ENCODE measurements at regions not wholly inside any gene's neighbourhood (a gene's known extent, or its start where the extent isn't known, plus 50 kb on each side); places are given as distances from the start of the nearest gene placed in this dataset.

DNA sequence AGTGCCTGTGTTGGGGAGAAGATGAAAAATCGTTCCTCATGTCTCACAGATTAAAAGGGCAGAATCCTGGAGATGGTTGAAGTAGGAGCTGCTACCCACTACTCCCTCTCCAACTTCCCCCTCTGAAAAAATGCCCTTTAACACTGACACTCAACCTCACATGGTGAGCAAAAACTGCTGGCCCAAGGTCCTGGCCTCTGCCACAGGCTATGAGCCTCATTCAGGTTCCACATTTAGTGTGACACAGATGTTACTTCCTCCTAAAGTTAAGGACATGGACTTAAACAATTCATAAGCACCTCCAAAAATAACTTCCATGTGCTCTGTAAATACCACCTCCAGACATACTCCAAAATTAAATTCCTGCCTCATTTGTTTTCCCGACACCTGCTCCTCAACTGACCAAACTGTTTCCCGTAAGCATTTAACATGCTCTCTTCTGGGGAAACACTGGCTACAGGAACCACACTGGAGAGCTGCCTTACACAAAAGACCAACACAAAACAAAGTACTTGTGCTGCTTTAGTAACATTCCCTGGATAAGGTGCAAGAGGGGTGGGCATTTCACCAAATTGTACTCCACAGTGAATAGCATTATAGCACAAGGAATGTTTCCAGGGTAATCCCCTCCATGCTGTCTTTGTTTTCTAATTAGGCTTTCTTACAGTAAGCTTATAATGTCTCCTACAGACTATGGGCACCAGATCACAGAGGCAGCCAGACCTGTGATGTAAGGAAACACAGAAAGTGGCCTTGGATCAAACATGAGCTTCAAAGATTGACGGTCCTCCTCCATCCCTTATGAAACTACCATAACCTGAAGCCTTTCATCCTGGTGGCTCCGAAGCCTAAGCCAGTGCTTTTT, 57.0 kb downstream of the PHLDA1 start:
- DNase-seq = no peak

DNA sequence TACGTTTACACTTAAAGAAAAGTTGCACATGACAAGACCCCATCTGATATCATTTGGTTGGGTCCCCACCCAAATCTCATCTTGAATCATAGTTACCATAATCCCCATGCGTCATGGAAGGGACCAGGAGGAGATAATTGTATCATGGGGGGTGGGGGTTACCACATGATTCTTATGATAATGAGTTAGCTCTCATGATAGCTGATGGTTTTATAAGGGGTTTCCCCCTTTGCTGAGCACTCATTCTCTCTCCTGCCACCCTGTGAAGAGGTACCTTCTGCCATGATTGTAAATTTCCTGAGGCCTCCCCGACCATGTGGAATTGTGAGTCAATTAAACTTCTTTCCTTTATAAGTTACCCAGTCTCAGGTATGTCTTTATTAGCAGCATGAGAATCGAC, 60.3 kb downstream of the PHLDA1 start:
- DNase-seq = no peak

DNA sequence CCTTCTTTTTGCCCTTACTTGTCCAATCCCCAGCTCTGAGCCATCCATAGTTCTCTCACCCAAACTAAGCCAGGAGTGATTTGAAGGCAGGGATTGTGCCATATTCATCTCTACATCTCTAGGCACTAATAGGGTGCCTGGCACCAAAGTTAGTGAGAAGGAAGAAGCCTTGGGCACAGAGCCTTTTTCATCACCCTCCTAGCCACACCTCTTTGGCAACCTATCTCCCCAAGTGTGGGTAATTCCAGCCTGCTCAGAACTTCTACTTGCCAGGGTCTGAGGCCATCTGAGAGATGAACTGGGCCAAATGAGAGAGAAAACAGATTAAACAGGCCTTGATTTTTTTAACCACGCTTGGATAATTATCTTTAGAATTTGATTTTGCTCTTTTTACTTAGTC, 61.3 kb downstream of the PHLDA1 start:
- DNase-seq = no peak

DNA sequence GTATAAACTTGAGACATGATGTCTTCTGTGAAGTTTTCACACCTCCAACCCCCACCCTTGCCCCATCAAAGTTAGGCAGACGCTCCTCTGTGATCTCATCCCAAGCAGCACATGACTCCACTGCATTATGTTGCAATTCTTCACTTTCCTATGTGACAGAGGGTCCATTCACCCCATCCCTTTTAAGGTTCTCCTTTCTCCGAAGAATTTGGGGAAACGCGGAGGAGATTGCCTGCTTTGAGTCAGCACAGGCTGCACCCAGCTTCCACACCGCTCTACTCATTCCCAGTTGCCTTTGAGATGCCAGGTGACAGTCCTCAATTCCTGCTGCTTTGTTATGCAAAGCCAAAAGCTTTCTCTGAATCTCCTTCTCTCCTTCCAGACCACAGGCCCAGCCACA, 61.8 kb downstream of the PHLDA1 start:
- no peak for DNase-seq

DNA sequence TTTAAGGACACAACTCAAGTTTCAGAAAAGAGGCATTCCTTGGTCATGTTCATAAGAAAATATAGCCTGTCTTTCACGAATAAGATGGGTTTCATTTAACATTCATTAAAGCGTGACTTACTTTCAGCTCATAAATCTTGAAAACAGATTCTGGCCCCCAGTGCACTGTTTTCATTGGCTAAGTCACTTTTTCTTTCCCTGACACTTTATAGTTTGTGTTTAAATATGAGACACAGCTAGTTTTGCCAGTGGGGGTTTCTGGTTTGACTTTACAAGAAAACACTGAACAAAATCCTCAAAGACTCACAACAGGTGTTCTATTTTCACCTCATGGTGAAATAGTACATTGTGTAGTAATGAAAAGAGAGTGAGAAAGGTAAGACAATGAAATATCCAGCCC, 65.9 kb downstream of the PHLDA1 start:
- no peak for DNase-seq

DNA sequence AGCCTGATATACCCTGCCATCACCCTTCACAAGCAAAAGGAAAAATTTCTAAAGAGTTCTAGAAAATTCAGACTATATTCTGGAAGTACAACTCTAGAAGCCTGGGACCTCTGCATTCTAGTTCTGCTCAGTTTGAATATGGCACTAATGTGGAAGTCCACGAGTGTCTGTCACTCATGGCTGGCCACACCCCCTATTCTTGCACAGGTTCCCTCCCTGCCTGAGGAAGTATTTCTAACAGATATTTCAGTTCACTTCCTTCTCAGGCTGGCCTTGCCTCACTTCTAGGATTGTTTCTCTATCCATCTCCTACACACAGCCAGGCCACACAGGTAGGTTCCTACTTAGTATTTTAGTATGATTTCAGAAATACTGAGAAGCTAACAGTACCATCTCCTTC, 67.4 kb downstream of the PHLDA1 start:
- no peak for DNase-seq

DNA sequence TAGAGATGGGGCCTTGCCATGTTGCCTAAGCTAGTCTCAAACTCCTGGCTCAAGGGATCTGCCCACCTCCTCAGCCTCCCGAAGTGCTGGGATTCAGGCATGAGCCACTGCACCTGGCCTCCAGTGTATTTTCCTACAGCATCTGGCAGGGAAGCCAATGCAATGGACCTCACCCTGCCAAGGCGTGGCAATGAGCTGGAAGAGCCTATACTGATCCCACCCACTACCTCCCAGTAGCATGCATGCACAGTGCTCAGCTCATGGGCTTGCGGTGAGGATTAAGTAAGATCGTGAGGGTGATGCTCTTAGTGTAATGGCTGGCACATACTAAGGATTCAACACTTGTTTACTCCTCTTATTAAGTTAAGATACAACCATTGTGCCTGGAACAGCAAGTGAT, 69.7 kb downstream of the PHLDA1 start:
- DNase-seq = no peak

DNA sequence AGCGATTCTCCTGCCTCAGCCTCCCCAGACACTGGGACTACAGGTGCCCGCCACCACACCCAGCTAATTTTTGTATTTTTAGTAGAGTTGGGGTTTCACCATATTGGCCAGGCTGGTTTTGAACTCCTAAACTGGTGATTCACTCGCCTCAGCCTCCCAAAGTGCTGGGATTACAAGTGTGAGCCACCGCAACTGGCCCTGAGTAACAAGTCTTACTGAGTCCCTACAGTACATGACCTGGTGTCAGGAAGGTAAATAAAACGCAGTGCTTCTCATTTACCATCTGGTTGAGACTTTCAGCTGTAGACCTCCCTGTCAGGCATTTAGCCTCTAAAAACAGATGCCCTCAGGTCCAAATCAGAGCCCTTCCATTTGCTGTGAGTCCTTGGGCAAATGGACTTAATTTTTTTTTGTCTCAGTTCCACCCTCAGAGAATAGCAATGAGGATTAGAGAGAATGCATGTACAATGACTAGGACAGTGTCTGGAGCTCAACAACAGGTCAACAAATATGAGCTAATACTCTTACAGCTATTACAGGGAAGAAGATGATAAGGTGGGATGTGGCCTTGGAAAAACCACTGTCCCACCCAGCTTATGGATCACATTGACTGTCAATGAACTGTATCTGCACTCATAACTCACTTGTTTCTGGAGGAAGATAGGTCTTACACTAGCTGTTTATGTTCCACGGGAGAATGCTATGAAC, 70.5 kb downstream of the PHLDA1 start:
- DNase-seq = no peak

DNA sequence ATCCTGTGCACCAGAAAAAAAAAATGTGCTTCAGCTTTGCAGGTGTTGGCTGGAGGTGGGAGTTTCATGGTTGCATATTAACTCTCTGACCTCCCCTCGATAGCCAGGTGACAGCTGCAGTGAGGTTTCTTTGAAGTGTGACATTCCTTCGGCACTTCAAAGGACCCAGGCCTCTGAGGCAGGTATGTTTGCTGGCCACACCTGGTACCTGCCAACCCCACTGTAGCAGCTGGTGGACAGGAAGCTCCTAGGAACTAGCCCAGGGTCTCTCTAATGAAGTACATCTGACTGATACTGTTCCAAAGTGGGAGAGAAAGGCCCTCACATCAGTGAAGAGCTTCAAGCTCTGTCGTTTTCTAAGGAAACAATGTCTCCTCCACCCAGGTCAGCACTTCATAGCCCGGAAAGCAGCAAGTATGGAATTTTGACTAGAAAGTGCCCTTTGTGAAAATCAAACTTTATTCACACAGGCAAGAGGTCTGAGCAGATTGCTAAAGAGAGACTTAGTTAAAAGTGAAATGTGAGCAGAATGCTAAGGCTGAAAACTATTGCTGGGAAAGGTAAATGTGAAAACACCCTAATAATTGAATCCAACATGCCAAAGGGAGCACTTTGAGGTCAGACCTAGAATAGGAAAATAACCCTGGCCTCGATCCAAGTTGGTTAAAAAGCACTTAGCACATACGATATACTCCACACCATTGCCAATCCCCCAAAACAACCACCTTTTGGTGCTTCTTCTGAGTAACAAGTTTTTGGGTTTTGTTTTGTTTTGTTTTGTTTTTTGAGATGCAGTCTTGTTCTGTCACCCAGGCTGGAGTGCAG, 71.3 kb downstream of the PHLDA1 start:
- DNase-seq = no peak

DNA sequence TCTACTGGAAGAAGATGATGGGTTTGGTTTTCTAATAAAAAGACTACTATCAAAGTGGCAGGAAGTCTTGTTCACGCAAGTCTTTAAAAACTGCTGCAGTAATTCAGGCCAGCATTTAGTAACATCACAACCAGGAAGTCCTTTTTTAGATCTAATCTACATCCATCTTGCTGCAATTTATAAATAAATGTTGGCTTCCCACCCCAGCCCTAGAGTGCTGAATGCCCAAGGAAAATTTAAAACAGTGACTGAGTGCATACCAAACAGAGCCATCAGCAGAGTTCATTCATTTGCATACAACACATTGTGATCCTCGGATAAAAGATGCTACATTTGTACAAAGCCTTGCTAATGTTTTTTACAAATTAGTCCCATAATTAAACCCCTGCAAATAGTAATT, 72.1 kb downstream of the PHLDA1 start:
- DNase-seq = no peak

DNA sequence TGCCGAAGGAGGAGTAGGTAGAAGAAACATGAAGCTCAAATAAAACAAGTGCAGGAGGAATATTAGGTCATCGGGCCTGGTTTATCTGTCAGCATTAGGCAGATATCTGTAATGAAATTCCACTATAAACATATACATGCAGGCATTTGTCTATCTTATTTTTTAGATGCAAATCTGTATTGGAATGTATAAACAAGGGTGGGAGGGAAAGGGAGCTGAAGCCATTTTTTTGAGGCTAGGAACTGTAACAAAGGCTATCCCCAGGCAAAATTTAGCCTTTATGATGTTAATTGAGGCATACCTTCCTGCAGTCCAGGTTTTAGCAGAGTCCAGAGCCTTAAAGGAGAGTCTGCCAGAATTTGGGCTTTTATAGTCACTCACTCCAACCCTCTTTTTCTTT, 72.5 kb downstream of the PHLDA1 start:
- no peak for DNase-seq

DNA sequence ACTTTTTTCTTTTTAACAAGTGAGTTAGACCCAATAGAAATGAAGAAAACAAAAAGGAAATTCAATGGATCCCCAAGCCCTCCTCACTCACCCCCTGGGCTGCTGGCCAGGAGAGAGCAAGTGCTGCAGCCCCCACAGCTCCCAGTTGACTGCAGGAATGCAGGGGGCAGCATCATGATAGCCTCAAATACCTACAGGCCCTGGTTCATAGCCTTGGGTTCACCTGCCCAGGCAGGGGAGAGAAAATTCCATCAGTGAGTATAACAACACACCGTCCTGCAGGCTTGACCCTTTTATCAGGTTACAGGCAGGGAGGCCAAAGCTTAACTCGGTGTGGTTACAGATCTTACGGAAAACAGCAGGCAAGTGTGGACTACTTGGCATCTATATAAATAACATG, 76.3 kb downstream of the PHLDA1 start:
- no peak for DNase-seq

DNA sequence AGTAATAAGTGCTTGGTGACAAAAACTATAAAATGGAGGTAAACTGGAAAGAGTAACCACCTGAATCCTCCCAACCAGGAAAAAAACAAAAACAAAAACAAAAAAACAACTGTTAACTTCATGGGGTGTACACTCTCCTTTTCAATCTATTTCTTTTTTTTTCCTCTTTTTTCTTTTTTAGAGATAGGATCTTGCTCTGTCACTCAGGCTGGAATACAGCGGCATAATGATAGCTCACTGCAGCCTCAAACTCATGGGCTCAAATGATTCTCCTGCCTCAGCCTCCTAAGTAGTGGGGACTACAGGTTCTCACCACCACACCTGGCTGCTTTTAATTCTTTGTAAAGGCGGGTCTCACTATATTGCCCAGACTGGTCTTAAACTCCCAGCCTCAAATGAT, 76.8 kb downstream of the PHLDA1 start:
- no peak for DNase-seq

DNA sequence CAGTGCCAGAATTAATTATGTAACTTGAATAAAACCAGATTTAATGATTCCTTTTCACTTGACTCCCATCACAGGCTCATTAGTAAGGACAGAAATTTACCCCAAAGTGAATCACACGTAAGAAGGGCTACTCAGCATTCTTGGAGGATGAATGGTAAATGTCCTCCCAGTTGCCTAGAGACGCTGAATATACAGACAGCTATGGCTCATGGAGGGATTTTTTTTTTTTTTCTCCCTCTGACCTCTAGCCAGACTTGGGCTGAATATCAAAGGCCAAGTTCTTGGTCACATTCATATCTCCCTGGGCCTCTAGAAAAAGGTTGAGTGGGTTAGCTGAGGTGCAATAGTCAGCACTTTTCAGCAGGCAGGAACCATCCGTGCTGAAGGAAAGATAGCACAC, 77.5 kb downstream of the PHLDA1 start:
- DNase-seq = peak; percentile 96

DNA sequence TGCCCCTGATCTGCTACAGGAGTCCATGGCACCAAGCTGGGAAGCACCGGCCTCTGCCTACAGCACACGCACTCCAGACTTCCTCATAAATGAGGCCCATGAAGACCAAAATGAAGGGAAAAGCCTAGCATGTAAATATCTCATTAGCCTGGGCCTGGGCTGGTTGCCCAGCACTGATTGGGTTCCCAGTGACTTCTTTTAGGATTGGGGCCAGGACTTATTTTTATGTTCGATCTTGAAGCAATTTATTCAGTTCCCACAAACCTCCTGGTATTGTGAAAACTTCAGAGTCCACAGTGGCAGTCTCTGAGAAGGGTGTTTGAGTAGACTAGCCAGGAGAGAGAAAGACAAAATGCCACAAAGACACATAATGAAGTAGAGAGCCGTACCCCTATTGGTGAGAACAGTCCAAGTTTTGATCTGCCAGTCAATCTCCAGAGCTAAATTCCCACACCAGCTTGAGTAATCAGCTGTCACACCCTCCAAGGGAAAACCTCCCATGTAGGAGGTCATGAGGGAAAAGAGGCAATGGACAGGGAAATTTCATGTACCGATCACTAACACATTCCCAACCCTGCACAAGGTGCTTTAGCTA, 78.2 kb downstream of the PHLDA1 start:
- peak; percentile 83 for DNase-seq

DNA sequence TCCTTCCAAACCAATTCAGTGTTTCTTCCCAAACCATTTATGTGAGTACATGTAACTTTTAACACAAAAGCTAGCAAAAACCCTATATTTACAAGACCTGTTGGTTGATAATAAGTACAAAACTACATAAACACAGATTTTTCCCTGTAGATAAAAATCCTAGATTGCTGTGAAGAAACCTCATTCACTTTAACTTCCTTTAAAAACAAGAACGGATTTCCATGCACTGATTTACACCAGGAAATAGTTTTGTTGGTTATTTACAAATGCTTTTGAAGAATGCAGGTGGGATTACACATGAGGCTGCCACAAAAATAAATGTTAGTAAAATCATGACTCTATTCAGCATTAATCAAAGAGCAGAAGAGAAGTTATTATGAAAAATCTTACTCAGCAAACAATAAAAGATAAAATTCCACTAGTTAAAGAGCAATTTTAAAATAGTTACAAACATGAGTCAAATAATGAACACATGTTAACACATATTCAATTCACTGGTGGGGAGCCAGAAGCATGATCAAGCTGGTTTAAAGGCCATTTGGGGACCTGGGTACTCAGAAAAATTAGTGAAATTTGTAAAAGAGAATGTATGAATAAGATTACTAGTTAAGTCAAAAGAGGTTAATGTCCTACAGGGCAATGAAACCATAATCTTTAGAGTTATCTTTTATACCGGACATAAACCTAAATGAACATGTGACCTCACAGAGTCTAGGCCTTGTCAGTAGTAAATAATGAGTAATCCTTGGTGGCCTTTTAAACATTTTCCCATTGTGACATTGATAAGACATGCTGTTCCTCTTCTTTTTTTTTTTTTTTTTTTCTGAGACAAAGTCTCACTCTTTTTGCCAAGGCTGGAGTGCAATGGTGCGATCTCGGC, 79.9 kb downstream of the PHLDA1 start:
- no peak for DNase-seq

DNA sequence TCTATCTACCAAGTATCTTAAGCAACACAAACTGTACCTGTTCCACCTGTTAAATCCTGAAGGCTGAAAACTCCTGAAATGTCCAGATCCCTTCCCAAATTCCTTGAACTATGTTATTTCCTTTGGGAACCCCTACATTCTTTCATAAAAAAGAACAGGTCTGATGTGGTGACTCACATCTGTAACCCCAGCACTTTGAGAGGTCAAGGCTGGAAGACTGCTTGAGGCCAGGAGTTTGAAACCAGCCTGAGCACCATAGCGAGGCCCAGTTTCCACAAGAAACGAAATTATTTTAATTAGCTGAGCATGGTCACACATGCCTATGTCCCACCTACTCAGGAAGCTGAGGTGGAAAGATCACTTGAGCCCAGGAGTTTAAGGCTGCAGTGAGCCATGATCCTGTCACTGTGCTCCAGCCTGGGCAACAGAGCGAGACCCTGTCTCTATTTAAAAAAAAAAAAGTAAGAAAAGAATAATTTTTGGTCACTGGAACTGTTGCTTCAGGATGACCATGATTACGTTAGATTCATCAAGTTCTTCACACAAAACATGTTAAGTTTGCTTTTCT, 84.3 kb downstream of the PHLDA1 start:
- no peak for DNase-seq

DNA sequence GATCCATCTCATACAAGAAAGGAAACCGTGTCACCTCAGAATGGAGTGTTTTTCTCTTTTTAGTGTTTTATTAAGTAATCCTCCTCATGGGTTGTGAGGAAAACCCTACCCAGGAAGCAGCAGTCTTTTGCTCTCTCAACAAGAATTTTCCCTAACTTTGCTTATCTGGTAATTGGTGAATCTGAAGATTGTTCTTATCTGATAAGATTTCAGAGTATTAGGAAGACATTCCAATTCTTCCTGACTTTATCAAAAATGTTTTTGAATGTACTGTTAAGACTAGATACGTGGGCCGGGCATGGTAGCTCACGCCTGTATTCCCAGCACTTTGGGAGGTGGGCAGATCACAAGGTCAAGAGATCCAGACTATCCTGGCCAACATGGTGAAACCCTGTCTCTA, 86.0 kb downstream of the PHLDA1 start:
- no peak for DNase-seq

DNA sequence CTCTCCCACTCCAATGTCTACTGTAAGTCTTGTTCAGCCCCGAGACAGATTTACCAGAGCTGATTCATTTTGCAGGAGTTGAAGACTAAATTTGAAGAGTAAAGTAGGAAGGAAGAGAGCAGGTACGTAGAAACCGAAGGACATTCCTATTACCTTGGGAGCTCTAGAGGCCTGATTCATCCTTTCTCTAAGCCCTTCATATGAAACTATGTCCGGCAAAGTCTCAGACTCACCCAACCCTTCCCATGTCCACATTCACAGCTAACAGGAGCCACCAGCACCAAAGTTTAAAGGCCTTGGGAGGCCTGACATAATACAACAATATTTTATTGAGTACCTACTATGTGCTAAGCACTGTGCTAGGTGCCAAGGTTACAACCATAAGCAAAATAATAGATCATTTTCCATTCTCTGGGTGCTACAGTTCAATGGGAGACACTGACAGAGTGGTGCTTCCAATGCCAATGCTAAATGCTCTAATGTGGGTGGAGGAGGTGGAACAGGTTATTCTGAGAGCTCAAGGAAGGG, 86.6 kb downstream of the PHLDA1 start:
- no peak for DNase-seq

DNA sequence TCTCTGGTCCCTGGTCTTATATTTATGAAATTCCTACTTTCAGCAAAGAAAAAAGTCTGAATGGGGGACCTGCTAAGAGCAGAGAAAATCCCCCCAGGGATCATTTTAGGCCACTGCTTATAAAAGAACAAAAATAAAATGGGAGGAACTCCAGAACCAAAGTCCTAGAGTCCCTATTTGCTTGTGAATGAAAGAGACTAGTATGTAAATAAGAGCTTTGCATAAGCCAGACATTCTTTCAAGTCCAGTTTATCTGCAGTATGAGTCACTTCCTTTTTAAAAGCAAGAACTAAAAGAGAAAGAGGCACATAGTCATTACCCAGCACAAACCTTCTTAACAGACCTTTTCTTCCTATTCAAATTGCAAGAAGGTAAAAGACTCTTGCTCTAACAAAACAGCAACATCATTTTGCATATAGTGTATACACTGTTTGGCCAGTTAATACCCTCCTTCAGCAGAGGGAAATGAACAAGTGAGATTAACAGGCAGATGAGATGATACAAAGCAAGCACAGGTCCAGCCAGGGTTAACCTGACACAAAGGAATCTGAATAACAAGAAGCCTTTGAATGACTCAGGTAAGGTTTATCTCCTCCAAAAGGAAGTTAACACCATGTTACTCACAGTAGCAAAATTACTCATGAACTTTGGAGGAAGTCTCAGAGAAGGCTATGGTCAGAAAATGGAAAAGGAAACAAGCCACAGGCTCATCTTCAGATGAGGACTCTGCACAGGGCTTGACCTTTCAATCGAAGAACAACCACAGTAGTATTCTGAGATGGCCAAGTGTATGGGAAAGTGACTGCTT, 87.3 kb downstream of the PHLDA1 start:
- DNase-seq = peak; percentile 84

DNA sequence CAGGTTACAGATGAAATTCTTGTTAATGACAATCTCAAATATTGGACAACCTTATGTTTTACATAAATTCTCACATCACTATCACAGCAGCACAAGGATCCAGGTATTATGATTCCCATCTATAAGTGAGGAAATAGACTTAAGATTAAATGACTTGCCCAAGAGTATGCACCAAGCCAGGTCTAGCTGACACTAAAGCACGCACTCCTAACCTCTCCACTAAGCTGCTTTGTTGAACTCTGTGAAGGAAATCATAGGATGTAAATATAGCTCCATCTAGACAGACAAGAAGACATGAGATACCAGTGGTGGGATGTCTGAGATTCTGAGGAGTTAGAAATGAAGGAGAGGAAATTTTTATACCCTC, 87.9 kb downstream of the PHLDA1 start:
- DNase-seq = no peak
